HEK293T (cell line): ENCODE measurements at regions not wholly inside any gene's neighbourhood (a gene's known extent, or its start where the extent isn't known, plus 50 kb on each side); places are given as distances from the start of the nearest gene placed in this dataset.

Experiments used
- CTCF ChIA-PET: fragments of 350-600 bp; formaldehyde crosslinking; extraction: SDS; loops from one replicate; lab custom pipeline; 2021; ENCODE audit warnings: antibody characterized with exemption, inconsistent platforms; lab: Yijun Ruan, JAX
- POLR2A ChIA-PET: fragments of 350-600 bp; formaldehyde crosslinking; extraction: SDS; loops from one replicate; lab custom pipeline; 2020; ENCODE audit warnings: antibody characterized with exemption, inconsistent platforms; lab: Yijun Ruan, JAX
- DNase-seq: peaks from one replicate; pipeline ENCODE4 v3.0.0; 2012; ENCODE audit warnings: mixed read lengths; ENCODE audit errors: extremely low spot score
- ARNT ChIP-seq: fragments of 450-650 bp; IDR thresholded peaks from 2 replicates; pipeline ENCODE4 v1.6.1; 2017; ENCODE audit warnings: mild to moderate bottlenecking
- BHLHE40 ChIP-seq: fragments of 450-650 bp; IDR thresholded peaks from 2 replicates; pipeline ENCODE4 v1.6.1; 2016; ENCODE audit warnings: mild to moderate bottlenecking, moderate library complexity, borderline replicate concordance
- CTBP1 ChIP-seq: fragments of 450-650 bp; IDR thresholded peaks from 2 replicates; pipeline ENCODE4 v1.6.1; 2016; ENCODE audit warnings: borderline replicate concordance
- ELF4 ChIP-seq: fragments of 450-650 bp; IDR thresholded peaks from 2 replicates; pipeline ENCODE4 v1.6.1; 2017; ENCODE audit warnings: antibody characterized with exemption
- FOXA1 ChIP-seq: fragments of 450-650 bp; IDR thresholded peaks from 2 replicates; pipeline ENCODE4 v1.6.1; 2016; ENCODE audit warnings: mild to moderate bottlenecking
- FOXK2 ChIP-seq: fragments of 450-650 bp; IDR thresholded peaks from 2 replicates; pipeline ENCODE4 v1.6.1; 2016; ENCODE audit warnings: mild to moderate bottlenecking
- FOXM1 ChIP-seq: fragments of 450-650 bp; IDR thresholded peaks from 2 replicates; pipeline ENCODE4 v1.6.1; 2017; ENCODE audit warnings: mild to moderate bottlenecking, borderline replicate concordance
- HDGF ChIP-seq: fragments of 450-650 bp; IDR thresholded peaks from 2 replicates; pipeline ENCODE4 v1.6.1; 2017; ENCODE audit warnings: antibody characterized with exemption, borderline replicate concordance
- L3MBTL2 ChIP-seq: fragments of 450-650 bp; conservative IDR thresholded peaks from 2 replicates; pipeline ENCODE4 v1.6.1; 2016; ENCODE audit warnings: mild to moderate bottlenecking
- LEF1 ChIP-seq: fragments of 450-650 bp; IDR thresholded peaks from 2 replicates; pipeline ENCODE4 v1.6.1; 2017; ENCODE audit warnings: mild to moderate bottlenecking, borderline replicate concordance
- NFRKB ChIP-seq: fragments of 450-650 bp; IDR thresholded peaks from 2 replicates; pipeline ENCODE4 v1.6.1; 2016; ENCODE audit warnings: mild to moderate bottlenecking, moderate library complexity
- SP1 ChIP-seq: fragments of 450-650 bp; IDR thresholded peaks from 2 replicates; pipeline ENCODE4 v1.6.1; 2017
- SUZ12 ChIP-seq: fragments of 450-650 bp; IDR thresholded peaks from 2 replicates; pipeline ENCODE4 v1.6.1; 2016; ENCODE audit warnings: mild to moderate bottlenecking
- TARDBP ChIP-seq: fragments of 450-650 bp; IDR thresholded peaks from 2 replicates; pipeline ENCODE4 v1.6.1; 2016
- ZNF384 ChIP-seq: fragments of 450-650 bp; IDR thresholded peaks from 2 replicates; pipeline ENCODE4 v1.6.1; 2016
- TF ChIP-seq, protein P1 (sequence below): fragments of 450-650 bp; IDR thresholded peaks from 2 replicates; pipeline ENCODE4 v1.6.1; 2016

GRCh38 chr9:129280623-129281271, 102.7 kb upstream of the IER5L start:
- TF ChIP-seq FOXA1, result no peak
- TF ChIP-seq ELF4, result no peak
- no peak for TF ChIP-seq ARNT
- TF ChIP-seq L3MBTL2, result no peak
- no peak for TF ChIP-seq CTBP1
- no peak for TF ChIP-seq NFRKB
- ChIA-PET CTCF (no interaction called here), POLR2A (interaction anchor here (1.0 kb wide), 1 partner anchor 216 kb away, joined by 3 read pairs; no protein-coding TSS in a partner anchor)
- DNase-seq, result no peak

DNA sequence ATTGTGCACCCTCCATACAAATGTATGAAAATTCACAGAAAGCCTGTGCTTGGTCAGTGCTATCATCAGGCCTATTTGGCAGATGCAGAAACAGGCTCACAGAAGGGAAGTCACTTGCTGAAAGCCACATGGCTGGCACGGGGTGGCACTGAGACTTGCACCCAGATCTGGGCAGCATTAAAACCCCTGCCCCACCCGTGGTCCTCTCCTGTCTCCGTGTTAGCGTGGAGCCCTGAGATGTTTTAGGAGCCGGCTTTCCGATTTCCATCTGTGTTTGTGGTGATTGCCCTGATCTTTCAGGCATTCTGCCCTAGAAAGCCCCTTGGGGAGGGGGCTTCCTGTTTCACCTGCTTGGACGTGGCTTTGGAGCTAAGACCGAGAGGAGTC, 102.2 kb upstream of the IER5L start:
- ChIA-PET POLR2A (interaction anchor here (1.0 kb wide), 1 partner anchor 216 kb away, joined by 3 read pairs; no protein-coding TSS in a partner anchor), CTCF (no interaction called here)
- TF ChIP-seq FOXM1, result no peak
- no peak for TF ChIP-seq L3MBTL2
- no peak for DNase-seq

- DNase-seq, result no peak
- CTCF ChIA-PET, result no interaction called here
- TF ChIP-seq BHLHE40 (no peak), TARDBP (no peak), SP1 (no peak), L3MBTL2 (no peak), CTBP1 (no peak), LEF1 (no peak)
- TF ChIP-seq, protein P1, sequence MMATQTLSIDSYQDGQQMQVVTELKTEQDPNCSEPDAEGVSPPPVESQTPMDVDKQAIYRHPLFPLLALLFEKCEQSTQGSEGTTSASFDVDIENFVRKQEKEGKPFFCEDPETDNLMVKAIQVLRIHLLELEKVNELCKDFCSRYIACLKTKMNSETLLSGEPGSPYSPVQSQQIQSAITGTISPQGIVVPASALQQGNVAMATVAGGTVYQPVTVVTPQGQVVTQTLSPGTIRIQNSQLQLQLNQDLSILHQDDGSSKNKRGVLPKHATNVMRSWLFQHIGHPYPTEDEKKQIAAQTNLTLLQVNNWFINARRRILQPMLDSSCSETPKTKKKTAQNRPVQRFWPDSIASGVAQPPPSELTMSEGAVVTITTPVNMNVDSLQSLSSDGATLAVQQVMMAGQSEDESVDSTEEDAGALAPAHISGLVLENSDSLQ, result no peak
- POLR2A ChIA-PET, result no interaction called here
Observed at GRCh38 chr9:129278391-129279237, 100.6 kb upstream of the IER5L start.

DNA sequence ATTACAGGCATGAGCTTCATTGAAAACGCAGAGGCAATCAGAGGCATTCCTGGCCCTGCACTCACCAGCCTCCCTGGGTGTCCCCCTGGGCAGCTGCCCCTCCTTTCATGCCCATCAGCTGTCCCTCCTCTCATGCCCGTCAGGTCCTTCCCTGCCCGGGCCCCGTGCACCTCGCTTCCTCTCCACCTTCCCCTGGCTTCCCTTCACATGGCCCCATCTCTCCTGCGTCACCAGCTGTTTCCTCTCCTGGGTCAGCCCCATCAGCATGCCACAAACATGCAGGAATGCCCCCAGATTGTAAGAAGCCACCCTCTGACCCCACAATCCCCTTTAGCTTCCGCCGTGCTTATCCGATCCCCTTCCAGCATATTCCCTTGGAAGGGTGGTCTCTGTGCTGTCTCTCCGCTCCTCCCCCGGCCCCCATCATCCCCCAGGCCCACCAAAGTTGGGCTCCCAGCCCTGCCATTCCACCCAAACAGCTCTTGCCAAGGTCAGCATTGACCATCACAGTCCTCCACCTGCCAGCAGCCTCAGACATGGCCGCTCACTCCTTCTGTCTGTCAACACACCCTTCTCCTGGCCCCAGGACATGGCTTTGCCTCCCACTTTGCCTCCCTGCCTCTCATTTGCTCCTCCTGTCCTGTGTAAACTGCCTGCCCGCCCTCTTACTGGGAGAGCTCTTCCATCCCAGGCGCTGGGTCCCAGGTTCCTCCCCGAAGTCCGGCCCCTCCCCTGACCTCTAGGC, 98.6 kb upstream of the IER5L start:
- CTCF ChIA-PET, result no interaction called here
- DNase-seq, result no peak
- TF ChIP-seq FOXK2, result no peak
- TF ChIP-seq SP1, result no peak
- TF ChIP-seq TARDBP, result no peak
- no peak for TF ChIP-seq SUZ12
- TF ChIP-seq L3MBTL2, result no peak
- TF ChIP-seq, protein P1, result no peak
- TF ChIP-seq ZNF384, result no peak
- TF ChIP-seq FOXA1, result no peak
- TF ChIP-seq NFRKB, result no peak
- TF ChIP-seq LEF1, result no peak
- TF ChIP-seq ARNT, result no peak
- no peak for TF ChIP-seq HDGF
- TF ChIP-seq BHLHE40, result no peak
- POLR2A ChIA-PET, result no interaction called here

DNA sequence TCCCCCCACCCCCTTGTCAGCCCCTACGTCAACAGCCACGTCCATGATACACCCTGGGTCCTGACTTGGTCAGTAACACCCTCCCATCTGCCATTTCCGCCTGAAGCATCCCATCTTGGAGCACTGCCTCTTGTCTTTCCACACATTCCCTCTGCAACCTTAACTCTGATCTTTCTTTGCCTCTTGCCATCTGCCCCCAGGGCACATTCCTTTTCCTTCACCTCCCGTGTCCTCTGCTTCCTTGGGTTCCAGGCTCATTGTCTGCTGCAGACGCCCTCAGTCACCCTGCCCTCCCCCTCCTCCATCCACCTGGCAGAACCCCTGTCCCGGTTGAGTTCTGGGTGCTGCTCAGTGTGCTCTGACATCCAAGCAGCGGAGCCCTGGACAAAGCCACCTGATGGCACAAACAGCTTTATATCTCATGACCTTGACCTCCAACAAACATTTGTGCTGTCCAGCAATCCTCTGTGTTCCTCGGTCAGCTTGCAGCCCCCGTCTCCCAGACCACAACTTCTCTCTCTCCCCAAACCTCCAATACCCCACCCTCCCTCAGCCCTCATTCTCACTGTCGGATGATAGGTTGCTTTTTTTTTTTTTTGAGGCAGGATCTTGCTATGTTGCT, 97.7 kb upstream of the IER5L start:
- DNase-seq, result no peak
- POLR2A ChIA-PET, result no interaction called here
- CTCF ChIA-PET, result no interaction called here
- TF ChIP-seq FOXA1 (no peak), TARDBP (no peak), LEF1 (no peak), FOXK2 (no peak)

DNA sequence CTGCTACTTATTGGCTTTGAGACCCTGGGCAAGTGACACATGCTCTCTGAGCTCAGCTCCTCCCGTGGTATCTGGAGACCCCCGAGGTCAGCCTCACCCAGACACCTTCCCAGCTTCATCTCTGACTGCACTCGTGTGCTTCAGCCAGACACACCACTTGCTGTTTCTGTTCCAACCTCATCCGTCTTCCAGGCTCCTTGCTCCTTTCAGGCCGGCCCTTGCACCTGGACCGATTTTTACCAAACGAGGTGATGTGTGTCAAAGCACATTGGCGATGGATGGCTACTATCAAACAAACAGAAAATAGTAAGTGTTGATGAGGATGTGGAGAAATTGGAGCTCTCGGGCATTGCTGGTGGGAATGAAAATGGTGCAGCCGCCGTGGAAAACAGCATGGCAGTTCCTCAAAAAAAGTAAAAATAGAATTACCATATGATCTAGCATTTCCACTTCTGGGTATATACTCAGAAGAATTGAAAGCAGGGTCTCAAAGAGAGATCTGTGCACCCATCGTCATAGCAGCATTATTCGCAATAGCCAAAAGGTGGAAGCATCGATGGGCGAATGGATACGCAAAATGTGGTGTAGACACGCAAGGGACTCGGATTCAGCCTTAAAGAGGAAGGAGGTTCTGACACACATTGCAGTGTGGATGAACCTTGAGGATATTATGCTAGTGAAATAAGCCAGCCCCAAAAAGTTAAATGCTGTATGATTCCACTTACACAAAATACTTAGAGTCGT, 96.1 kb upstream of the IER5L start:
- no peak for DNase-seq
- TF ChIP-seq CTBP1 (no peak), SP1 (no peak), NFRKB (no peak), L3MBTL2 (no peak), ELF4 (no peak), ARNT (no peak), FOXM1 (no peak), ZNF384 (no peak), SUZ12 (no peak), FOXA1 (no peak), BHLHE40 (no peak), HDGF (no peak), LEF1 (no peak), FOXK2 (no peak), TARDBP (no peak)
- TF ChIP-seq, protein P1, result no peak
- ChIA-PET CTCF (no interaction called here), POLR2A (no interaction called here)
